ENCODE measurements at regions not wholly inside any gene's neighbourhood (a gene's known extent, or its start where the extent isn't known, plus 50 kb on each side); places are given as distances from the start of the nearest gene placed in this dataset.

DNA sequence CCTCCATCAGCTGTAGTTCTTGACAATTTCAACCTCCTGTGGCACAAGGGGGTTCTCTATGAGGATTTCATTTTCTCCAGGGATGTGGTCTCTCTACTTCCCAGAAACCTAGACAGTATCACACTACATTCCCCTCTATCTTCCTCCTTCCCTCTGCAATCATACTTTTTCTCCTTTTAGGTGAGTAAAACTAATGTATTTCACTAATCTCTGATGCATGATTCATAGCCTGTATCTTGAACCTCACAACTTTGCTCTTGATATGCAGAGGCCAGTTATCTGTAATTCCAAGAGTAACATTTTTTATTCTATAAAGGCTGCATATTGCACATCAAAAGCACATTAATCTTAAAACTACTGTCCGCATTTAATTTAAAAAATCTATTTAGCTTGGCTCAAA is 449.6 kb downstream of the RFPL4B start:
- no peak for DNase-seq (ENCODE audit: low read depth)

DNA sequence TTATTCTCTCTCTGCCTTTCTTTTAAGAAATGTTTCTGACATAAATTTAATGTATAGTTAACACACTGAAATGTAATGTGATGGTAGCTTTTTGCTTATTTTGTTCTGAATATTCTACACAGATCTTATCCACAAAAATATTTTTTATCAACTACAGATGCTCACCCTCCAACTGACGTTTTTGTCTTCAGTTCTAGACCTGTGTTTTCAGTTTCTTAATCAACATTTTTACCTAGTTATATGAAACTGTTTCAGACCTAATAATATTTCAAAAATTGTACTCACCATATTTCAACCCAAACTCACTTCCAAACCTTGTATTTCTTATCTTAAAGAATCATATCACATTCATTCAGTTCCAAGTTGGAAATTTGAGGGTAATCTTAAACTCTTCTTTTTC is 452.8 kb downstream of the RFPL4B start:
- DNase-seq (ENCODE audit: low read depth): no peak

DNA sequence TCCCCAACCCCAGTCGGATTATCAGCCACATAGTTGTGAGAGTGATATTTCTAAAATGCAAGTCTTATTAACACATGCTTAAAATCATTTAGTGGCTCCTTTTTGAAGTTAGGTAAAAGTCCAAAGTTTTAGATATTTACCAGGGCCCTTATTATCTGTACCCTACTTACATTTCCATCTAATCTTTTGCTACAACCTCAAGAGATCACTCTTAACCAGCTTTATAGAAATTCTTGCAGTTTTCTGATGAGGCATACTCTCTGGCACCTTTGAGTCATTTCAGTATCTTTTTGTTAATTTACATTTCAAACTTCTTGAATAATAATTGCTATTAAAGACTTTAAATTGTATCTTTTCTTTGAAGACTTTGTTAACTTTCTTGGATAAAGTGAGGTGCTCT is 453.3 kb downstream of the RFPL4B start:
- no peak for DNase-seq (ENCODE audit: low read depth)

DNA sequence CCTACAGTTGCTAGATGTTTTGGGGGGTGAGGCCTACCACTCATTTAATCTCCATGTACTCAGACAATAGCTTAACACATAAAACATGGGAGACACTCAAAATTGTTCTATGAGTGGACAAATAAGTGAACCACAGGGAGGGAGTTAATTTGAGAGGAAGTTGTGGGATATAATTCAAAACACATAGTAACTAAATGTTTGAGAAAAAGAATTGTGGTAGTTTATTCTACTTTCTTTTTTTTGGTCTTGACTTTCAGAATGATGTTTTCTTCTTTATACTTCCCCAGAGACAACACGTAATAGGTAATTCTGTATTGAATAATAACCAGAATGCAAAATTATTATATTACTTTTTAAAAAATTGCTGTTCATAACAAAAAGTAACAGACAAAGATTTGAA is 453.8 kb downstream of the RFPL4B start:
- DNase-seq (ENCODE audit: low read depth): no peak

DNA sequence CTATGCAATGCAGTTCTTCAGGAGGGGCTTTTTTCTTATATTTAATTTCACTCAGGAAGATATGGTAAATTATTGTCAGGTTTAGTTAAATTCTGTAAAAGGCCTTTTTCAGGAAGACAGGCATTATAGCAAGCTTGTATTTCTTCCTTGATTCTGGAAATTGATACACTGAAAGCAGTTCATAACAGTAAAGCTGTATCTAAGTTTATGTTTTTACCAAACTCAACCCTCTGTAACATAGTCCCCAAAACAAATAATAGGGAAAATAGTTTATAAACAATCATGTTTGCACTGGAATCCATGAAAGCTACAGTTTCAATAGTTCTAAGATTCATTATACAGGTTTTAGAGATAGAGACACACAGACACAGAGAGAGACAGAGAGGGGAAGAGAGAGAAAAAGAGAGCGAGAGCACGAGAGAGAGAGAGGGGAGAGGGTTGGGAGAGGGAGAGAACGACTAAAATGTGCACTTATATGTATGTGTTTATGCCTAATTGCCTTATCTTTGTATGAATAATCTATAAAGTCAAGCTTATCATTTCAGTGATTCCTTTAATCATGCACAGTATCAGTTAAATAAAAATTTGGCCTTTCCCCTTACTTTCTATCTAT is 454.4 kb downstream of the RFPL4B start:
- DNase-seq (ENCODE audit: low read depth): no peak

DNA sequence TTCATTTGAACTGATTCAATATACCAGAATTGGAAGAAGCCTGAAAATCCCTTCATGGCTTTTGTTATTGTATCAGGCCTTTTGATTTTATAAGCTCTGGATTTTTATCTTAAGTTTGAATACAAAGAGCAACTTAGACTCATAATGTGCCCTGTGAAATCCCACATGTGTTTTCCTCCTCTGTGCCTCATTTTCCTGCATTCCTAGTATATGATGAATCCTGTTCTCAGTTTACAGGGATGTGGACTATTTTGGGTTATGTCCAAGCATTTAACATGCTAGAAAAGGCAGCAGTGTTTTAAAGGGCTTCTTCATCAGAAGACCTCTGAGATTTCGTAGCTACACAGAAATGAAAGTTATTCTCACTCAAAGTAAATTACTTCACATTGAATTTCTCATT is 455.0 kb downstream of the RFPL4B start:
- peak; percentile 79 for DNase-seq (ENCODE audit: low read depth)

DNA sequence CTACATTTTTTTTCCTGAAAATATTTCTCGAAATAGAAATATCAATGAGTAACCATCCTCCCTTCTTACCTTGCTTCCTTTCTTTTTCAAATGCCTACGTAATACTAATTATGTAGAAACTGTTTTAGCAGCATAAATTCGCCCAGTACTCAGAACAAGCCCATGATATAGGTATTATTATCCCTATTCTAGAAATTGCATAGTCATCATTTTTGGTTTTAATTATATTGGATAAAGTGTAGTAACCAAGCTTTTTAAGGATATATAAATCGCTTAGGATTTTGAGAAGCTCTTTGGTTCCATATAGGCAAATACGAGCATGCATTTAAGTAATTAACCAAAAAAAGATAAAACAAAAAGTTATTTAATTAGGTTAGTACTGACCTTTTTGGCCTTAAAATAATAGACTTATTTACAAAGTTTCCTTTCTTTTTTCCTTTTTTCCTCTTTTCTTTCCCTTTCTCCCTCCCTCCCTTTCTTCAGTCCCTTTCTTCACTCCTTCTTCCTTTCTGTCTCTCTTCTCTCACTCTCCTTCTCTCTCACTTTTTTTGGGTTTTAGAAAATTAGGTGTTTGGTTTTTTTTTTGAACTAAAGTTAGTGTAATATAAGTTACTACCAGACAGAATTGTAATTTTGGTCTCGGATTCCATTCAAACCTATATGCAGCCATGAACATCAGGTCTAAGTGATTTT is 457.7 kb downstream of the RFPL4B start:
- DNase-seq (ENCODE audit: low read depth): no peak

DNA sequence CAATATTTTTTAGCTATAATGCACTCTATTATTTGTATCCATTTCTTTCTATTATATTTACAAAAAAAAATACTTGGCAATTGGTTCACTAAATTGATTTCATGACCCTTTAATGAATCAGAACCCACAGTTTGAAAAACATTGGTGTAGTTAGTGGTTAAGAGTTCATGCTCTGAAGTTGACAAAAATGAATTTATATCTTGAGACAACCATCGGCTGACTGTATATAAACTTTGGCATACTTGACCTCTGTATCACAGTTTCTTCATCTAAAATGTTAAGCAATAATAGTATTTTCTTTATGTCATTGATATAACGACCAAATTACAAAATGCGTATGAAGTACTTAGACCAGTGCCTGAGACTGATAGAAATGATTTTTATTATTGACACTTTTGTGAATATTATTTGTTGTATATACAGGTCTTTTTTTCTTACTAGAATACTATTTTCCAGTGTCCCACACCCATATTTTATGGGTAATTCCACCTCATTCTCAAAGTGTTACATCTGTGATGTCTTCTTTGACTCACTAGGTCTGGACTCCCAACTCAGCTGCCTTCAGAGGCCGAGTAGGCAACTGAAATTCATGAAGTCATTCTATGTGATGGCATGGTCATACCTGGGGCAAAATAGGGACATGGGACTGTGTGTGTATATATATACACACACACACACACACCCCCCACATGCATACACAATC is 459.2 kb downstream of the RFPL4B start:
- no peak for DNase-seq (ENCODE audit: low read depth)

DNA sequence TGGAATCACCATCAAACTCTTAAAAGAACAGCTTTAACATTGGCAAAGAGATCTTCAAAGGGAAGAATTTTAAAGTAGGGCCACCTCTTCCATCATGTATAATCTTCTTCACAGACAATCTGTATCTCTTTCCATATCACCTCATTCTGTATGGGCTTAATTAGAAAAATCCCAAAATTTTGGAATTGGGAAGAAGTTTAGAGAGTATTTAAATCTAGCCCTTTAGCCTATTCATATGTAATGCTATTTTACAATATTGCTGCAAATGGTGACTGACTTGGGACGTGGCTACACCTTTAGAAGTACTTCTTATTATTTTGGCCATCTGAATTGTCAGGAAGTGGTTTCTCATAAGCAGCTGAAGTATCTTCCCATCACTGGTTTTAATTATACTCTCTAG is 474.3 kb downstream of the RFPL4B start:
- DNase-seq (ENCODE audit: low read depth): no peak

DNA sequence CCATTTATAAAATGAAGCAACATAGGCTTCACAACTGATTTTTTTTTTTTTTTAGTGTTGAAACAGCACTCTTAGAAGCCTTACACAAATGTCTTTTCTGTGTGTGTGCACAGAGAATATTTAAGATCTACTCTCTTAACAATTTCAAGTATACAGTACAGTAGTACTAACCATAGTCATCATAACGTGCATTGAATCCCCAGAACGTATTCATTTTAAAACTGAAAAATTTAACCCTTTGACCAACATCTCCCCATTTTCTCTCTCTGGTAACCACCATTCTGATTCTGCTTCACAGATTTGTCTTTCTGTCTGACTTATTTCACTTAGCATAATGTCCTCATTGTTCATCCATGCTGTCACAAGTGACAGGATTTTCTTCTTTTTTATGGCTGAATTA is 475.6 kb downstream of the RFPL4B start:
- no peak for DNase-seq (ENCODE audit: low read depth)

DNA sequence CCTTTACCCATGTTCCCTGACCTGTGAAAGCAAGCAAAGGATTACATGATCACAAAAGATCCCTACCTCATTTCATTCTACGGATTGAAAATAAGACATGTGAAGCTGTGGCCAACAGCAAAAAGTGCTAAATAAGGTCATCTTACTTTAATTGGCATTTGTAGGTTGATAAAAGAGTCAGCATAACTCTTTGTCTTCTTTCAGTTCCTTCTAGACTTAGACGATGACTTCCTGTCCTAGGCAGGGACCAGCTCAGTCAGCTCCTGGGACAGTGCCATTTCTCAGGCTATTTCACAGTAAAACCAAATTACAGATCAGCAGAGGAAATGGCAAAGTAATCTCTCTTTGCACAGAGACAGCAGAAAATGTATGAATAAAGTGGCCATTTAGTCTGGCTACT is 480.7 kb downstream of the RFPL4B start:
- DNase-seq (ENCODE audit: low read depth): peak; percentile 7

DNA sequence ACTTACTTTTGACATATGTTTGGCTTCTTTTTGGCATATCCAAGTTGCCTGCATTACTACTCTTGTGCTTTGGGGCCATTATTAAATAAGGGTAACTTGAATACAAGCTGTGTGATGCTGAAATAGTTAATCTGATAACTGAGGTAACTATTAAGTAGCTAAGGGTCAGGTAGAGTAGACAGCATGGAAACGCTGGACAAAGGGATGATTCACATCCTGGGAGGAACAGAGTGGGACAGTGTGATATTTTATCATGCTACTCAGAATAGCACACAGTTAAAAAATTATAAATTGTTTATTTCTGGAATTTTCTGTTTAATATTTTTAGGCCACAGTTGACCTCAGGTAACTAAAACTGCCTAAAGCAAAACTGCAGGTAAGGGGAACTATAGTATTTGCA is 483.9 kb downstream of the RFPL4B start:
- peak; percentile 21 for DNase-seq (ENCODE audit: low read depth)

DNA sequence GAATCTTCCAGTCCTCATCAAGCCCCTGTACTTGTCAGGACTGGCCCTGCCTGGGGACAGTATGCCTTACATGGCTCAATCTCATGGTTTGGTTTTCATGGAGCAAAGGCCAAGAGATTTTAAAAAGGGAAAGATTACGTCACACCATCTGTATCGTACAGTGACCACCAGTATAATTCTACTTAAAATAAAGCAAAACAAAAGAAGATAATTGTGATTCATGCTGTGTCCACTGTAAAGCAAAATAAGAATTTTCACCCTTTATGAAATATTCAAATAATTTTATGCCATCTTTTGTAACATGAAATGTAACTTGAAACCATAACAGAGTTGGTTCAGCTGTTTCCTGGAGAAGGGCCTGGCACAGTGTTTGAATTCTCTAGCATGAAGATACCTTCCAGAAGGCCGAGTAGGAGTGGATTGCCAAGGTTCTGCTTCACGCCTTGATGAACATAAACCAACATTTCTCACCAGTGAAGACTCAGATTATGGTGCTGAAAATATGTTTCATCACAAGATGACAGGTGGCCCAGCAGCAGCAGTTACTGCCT is 486.5 kb downstream of the RFPL4B start:
- DNase-seq (ENCODE audit: low read depth): no peak

DNA sequence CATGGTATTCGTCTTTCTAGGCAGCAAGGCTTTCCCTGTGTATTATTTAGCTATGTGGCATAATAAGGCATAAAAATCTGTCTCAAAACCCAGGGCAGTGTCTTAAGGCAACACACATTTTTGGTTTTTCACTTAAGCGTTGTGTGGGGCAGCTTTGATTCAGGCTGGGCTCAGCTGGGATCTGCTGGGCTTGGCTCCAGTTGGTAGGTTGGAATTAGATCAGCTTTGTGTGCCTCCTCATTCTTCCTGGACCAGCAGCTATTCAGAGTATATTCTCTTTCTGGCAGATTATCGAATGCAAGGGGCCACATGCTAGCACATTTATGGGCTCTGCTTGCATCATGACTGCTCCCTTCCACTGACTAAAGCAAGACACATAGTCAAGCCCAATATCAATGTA is 487.9 kb downstream of the RFPL4B start:
- no peak for DNase-seq (ENCODE audit: low read depth)

DNA sequence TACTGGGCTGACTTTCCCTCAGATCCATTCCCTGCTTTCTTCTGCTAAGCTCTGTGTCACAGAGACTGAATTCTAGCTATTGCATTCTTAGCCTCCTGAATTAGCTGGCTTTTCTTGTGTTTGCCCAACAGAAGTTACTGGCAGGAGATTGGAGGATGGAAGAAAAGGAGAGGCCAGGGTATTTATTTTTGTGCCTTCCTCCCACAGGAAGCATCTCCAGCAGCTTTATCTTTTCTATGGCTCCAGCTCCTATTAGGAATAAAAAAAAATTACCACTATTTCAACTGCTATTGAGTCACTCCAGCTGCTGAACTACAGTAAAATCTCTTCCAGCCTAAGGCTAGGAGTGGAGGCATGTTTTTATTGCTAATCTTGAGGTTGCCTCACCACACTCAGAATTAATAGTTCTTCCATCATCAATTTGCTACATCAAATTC is 492.4 kb downstream of the RFPL4B start:
- peak; percentile 52 for DNase-seq (ENCODE audit: low read depth)

DNA sequence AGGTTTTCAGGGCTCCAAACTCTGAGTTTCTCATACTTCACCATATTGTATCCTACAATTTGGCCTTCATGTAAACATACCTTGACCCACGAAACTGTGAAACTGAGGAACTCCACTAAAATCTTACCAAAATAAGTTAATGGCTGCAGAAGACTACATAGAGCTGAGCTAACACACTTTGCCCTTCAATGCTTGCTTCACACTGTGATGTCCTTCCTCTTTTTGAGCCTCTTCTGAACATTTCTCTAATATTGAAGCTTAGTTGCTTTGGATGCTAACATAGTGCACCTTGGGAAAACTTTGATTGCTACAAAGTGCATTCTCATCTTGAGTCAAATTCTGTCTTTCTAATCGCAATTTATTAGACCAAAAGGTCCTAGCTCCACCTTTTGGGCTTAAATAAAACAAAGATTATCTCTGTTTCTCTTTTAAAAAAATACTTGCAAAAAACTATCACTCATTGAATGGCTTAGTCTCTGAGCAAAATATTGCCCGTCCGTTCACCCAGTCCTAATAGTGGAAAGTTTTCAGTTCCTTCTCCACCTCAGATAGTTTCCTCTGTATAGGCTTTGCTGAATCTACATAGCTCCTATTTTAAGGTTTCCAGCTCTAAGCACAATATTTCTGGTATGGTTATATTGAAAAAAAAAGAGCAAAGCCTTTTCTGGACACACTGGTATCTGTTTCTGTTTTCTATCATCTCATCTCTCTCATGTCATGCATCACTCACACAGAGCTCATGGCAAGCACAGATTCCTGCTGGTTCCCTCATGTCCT is 494.6 kb downstream of the RFPL4B start:
- no peak for DNase-seq (ENCODE audit: low read depth)

DNA sequence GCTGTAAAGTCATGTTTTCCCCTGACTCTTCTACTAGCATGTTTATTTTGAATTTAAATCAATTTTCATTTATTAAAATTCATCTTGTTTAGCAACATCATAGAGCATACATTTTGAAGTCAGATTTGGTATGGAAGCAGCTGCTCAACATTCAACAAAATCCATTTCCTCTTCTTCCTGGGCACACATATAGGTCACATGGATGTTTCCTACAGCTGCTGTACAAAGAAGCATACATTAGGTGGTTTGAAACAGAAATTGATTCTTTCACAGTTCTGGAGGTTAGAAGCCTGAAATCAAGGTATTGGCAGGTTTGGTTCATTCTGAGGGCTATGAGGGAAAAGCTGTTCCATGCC is 495.2 kb downstream of the RFPL4B start:
- no peak for DNase-seq (ENCODE audit: low read depth)

DNA sequence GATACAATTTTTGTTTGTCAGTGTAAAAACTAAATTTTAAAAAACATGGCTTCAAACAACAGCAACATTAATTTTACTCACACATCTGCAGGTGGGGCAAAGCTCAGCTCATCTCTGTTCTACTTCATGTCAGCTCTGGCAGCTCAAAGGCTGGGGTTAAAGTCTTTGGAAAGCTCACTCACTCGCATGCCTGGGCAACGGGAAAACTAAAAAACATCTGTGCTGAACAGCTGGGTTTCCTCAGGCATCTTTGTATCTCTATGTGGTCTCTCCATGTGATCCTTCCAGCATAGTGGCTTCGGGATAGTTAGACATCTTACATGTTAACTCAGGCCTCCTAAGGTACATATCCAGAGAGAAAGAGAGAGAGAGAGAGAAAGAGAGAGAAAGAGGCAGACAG is 499.6 kb downstream of the RFPL4B start:
- no peak for DNase-seq (ENCODE audit: low read depth)

DNA sequence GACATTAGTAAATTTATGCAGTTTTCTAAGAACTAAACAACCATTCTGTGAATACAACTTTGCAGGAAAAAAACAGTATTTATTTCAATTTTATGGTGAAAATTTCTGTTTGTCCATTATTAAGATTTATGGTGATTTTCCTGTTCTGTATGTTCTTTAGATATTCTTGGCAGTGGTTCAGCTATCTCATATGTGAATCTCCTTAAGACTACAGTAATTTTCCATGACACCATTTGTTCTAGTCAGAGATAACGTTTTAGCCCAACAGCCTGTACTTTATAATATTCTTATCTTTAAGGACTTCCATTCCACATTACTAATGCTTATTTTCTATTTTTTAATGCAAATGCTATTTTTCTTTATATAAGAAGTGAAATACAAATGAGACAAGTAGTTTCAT is 504.0 kb downstream of the RFPL4B start:
- DNase-seq (ENCODE audit: low read depth): no peak

DNA sequence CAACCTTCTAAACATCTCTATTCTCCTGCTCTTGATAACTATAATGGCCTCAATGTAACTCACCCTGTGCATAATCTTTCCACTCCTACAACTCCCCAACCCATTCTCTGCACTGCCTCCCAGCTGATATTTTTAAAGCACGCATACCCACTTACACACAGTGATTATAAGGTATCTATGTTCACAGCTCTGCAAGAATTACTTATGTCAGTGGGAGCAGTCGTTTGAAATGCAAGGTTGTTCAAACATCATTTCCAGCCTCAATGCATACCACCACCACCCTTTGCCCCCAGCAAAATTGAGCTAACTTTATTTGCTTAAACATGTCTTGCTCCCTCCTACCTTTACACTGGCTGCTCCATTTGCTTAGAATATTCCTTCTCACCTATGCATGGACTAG is 506.0 kb downstream of the RFPL4B start:
- no peak for DNase-seq (ENCODE audit: low read depth)

DNA sequence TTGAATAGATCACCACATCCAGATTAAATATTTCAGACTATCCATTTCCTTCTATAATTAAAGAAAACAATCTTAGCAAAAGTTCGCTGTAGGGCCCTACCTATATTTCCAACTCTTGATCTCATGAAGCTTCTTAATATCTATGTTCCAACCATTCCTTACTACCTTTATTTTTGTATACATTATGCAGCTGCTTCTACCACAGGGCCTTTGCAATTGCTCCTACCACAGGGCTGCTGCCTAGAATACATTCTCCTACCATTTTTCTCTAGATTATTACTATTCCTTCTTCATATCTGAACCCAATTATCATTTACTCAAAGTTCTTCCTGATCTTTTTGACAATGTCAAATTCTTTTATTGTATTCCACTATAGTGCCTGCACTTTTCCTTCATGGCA is 516.6 kb downstream of the RFPL4B start:
- no peak for DNase-seq (ENCODE audit: low read depth)

DNA sequence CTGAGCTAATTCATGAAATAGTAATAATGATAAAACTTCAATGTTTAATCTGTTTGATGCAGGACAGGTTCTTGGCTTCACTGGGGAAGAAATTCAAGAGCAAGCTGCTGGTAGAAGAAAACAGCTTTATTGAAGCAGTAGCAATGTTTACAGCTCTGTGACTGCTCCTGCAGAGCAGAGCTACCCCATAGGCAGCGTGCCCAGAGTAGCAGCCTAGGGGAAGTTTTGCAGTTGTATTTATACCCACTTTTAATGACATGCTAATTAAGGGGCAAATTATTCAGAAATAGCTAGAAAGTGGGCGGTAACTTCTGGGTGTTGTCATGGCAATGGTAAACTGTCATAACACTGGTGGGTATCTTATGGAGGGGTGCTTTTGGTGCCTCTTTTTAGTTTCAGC is 518.0 kb downstream of the RFPL4B start:
- no peak for DNase-seq (ENCODE audit: low read depth)
